SK-N-DZ (cell line): ENCODE measurements at regions not wholly inside any gene's neighbourhood (a gene's known extent, or its start where the extent isn't known, plus 50 kb on each side); places are given as distances from the start of the nearest gene placed in this dataset.

Source experiments
- DNase-seq: peaks from one replicate; pipeline ENCODE4 v3.0.0-alpha.2; 2015; ENCODE audit warnings: low spot score

- no peak for DNase-seq
These were observed 412.1 kb upstream of the RASGEF1B start for GRCh38 chr4:81883530-81884450.

DNA sequence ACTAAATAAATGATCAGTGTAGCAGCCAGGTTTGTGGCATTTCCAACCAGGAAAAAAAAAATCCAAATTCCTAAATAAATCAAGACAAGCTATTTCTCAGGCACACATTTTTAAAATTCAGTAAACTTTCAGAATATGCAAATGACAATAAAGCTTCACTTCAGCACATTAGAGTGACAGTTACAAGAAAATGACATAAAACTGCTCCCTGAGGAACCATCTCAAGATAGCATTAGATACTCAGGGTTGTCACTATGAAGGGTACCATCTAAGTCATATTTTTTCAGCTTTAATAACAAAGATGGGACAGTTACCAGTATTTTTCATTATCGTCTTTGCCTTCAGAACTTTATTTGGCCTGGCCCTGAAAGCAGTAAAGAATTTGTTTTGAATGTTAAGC is 411.3 kb upstream of the RASGEF1B start:
- no peak for DNase-seq

- no peak for DNase-seq
These were observed 410.3 kb upstream of the RASGEF1B start for GRCh38 chr4:81881855-81882621.

GRCh38 chr4:81876106-81876505 is 404.4 kb upstream of the RASGEF1B start:
- no peak for DNase-seq

DNA sequence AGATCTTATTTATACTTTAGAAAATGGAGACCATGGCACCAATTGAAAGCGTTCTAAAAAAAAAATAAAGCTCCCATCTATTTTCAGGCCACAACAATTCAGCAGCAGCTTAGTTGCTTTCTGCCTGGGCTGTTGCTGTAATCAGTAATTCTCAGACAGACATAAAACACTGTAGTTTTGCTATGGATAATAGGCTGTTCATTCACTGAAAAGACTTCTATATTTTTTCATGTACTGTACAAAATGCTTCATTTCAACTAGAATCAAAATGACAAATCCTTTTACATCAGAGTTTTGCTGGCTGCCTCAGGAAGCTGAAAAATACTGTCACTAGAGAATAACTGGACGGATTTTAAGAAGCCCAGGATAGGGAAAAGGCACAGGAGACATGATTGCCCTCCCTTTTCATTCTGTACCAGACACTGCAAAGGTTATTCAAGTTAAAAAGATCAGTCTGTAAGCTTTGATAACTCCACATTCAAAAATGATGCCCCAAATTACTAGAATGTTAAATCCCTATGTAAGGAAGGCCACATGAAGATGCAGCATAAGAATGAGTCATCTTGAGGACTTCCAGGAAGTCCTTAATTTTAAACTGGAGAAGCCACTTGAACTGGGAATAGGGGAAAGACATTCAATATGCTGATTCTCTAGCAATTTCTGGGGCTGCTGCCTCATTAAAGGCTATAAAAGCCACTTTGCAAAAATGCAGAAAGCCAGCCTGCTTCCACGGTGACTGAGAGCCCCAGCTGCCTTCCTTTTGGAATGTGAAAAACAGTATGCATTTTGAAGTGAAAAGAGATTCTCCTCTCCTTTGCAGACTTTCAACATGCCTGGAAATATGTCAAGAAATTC is 403.2 kb upstream of the RASGEF1B start:
- DNase-seq: no peak

GRCh38 chr4:81870275-81870674 is 398.6 kb upstream of the RASGEF1B start:
- no peak for DNase-seq

- no peak for DNase-seq
These were observed 388.4 kb upstream of the RASGEF1B start for GRCh38 chr4:81860111-81860510.

- DNase-seq: no peak
These were observed 382.7 kb upstream of the RASGEF1B start for GRCh38 chr4:81854406-81854805.

DNA sequence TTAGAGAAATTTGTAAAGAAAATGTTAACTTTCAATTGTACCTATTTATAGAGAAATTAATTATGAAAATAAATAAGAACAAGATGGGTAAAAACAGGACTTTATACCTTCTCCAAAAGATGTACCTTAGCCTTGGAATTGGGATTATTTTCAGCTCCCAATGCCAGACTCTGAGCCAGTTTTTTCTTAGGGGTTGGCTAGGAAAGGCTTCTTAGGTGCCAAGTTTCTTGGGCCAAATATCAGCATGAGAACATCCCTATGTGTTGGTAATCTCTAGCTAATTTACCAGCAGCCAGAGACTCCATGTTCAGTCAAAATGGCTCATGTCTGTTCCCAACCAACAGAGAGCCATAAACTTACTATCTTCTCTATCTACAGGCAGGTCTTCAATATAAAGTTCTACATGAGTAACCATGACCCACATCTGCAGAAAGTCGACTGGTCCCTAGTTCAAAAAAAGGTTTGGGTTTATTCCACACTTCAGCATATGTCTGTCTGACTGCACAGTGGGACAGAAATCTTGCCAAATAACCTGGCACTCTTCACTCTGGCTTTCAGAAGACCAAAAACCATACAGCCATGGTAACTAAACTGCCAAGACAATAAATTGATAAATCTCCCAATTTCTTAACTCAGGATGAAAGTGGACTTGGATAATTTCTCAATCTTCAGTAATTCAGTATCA is 380.5 kb upstream of the RASGEF1B start:
- no peak for DNase-seq

- DNase-seq: no peak
These were observed 379.0 kb upstream of the RASGEF1B start for GRCh38 chr4:81850701-81851100.

GRCh38 chr4:81845761-81846160 is 374.1 kb upstream of the RASGEF1B start:
- DNase-seq: no peak

DNA sequence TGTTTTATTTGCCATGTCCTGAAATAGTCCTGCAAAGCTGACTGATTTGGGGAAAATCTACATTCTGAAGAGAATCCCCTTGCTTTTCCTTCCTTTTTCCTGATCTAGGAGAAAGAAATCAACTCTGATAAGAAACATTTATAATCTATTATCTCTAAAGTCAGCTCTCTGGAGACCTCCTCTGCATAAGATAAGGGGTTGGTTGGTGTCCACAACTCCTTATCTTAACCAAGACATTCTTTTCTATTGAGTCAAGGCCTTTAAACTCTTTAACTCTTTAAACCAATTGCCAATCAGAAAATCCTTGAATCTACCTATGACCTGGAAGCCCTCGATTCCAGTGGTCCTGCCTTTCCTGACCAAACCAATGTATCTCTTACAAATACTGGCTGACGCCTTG is 373.6 kb upstream of the RASGEF1B start:
- no peak for DNase-seq

- DNase-seq: peak; percentile 29
These were observed 373.0 kb upstream of the RASGEF1B start for GRCh38 chr4:81844717-81845116.

- no peak for DNase-seq
These were observed 367.8 kb upstream of the RASGEF1B start for GRCh38 chr4:81839347-81840042.

- no peak for DNase-seq
These were observed 366.9 kb upstream of the RASGEF1B start for GRCh38 chr4:81838586-81838985.

GRCh38 chr4:81836716-81837115 is 365.0 kb upstream of the RASGEF1B start:
- no peak for DNase-seq

DNA sequence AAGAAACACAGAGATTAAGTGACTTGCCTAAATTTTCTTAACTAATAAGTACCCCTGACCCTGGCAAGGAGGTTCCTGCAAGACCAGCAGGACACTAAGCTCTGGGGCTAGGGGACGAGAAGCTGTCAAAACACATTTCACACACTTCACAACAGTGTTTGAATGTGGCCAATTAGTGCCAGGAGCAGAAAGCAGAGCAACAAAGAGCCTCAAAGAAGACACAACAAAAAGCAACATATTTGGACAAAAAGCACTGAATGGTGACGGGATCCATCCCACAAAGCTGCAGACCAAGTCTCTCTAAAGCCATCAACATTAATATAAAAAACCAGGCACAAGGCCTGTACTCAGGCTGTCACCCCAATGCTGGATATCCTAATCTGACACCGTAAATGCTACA is 361.9 kb upstream of the RASGEF1B start:
- no peak for DNase-seq

DNA sequence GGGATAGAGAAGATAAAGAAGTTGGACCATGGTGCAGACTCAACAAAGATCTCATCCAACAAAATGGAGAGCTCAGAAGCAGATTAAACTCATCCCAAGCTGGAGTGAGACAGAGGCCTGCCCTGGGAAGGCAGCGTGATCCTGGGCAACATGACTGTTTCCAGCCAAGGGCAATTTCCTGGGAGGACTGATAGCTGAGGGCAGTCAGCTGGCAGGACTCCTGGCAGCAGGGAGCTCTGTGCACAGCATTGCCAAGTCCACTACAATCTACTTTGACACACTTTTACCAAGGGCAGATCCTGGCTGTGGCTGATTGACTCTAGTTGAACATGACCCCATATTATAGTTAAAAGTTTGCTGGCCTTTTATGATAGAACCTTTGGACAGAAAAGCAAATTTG is 357.3 kb upstream of the RASGEF1B start:
- no peak for DNase-seq

- DNase-seq: no peak
These were observed 356.0 kb upstream of the RASGEF1B start for GRCh38 chr4:81827577-81828202.

- DNase-seq: no peak
These were observed 355.2 kb upstream of the RASGEF1B start for GRCh38 chr4:81826817-81827424.
